Stimulated activated CD8-positive, alpha-beta memory T cell treated with anti-CD3 and anti-CD28 coated beads, Interleukin-4, amount 100 ng/mL, for 4 hours (primary cell): ENCODE measurements at regions not wholly inside any gene's neighbourhood (a gene's known extent, or its start where the extent isn't known, plus 50 kb on each side); places are given as distances from the start of the nearest gene placed in this dataset.

ENCODE experiments used
- DNase-seq, 2 donors: peaks; one replicate each; pipeline ENCODE4 v3.0.0-alpha.2; 2020; ENCODE audit warnings: low read depth in 2 of 2, low spot score in 1 of 2

GRCh38 chr3:110779581-110779980 lies 292.0 kb upstream of the NECTIN3 start:
- no peak for DNase-seq

- DNase-seq: no peak
Measured at GRCh38 chr3:110783541-110783940, 288.1 kb upstream of the NECTIN3 start.

- DNase-seq: no peak
Measured at GRCh38 chr3:110788794-110789193, 282.8 kb upstream of the NECTIN3 start.

GRCh38 chr3:110789315-110789714 lies 282.3 kb upstream of the NECTIN3 start:
- no peak for DNase-seq

GRCh38 chr3:110790631-110791030 lies 281.0 kb upstream of the NECTIN3 start:
- DNase-seq: no peak

GRCh38 chr3:110791995-110792686 lies 279.5 kb upstream of the NECTIN3 start:
- DNase-seq: no peak

GRCh38 chr3:110793611-110794010 lies 278.0 kb upstream of the NECTIN3 start:
- DNase-seq: no peak

- DNase-seq: no peak
Measured at GRCh38 chr3:110795163-110795562, 276.5 kb upstream of the NECTIN3 start.

- DNase-seq: no peak
Measured at GRCh38 chr3:110799271-110799670, 272.3 kb upstream of the NECTIN3 start.

- DNase-seq: no peak
Measured at GRCh38 chr3:110804856-110805255, 266.8 kb upstream of the NECTIN3 start.

- no peak for DNase-seq
Measured at GRCh38 chr3:110806924-110807323, 264.7 kb upstream of the NECTIN3 start.

- DNase-seq: no peak
Measured at GRCh38 chr3:110808630-110809029, 263.0 kb upstream of the NECTIN3 start.

GRCh38 chr3:110810356-110810755 lies 261.3 kb upstream of the NECTIN3 start:
- no peak for DNase-seq

- no peak for DNase-seq
Measured at GRCh38 chr3:110811050-110811449, 260.6 kb upstream of the NECTIN3 start.

- DNase-seq: no peak
Measured at GRCh38 chr3:110813541-110813940, 258.1 kb upstream of the NECTIN3 start.

- no peak for DNase-seq
Measured at GRCh38 chr3:110814170-110815007, 257.2 kb upstream of the NECTIN3 start.

GRCh38 chr3:110815008-110815583 lies 256.5 kb upstream of the NECTIN3 start:
- DNase-seq: no peak

GRCh38 chr3:110816008-110816407 lies 255.6 kb upstream of the NECTIN3 start:
- DNase-seq: no peak

GRCh38 chr3:110821586-110821985 lies 250.0 kb upstream of the NECTIN3 start:
- DNase-seq: no peak

- no peak for DNase-seq
Measured at GRCh38 chr3:110822971-110823370, 248.6 kb upstream of the NECTIN3 start.

- no peak for DNase-seq
Measured at GRCh38 chr3:110846971-110847370, 224.6 kb upstream of the NECTIN3 start.

- no peak for DNase-seq
Measured at GRCh38 chr3:110849064-110849463, 222.6 kb upstream of the NECTIN3 start.
